Astrocyte of the cerebellum (primary cell): ENCODE measurements at regions not wholly inside any gene's neighbourhood (a gene's known extent, or its start where the extent isn't known, plus 50 kb on each side); places are given as distances from the start of the nearest gene placed in this dataset.
"Not testable (repeated sequence)": the region's sequence is repeated elsewhere in the genome, so short reads cannot be mapped to it uniquely, and the experiment has no call there.

Source experiments
- DNase-seq: peaks from one replicate; pipeline ENCODE4 v3.0.0-alpha.2; 2011; ENCODE audit warnings: low read depth
- H3K4me3 ChIP-seq: 2 replicates; pipeline ENCODE4 v1.5.1; 2011; ENCODE audit warnings: mild to moderate bottlenecking, low read depth, low read length, moderate library complexity
- in situ Hi-C: cut with HindIII; loops from 2 replicates; pipeline ENCODE4 v1.10.0; 2017; ENCODE audit warnings: low sequenced_read_pairs
- TF ChIP-seq, protein P1 (sequence below): IDR thresholded peaks from 2 replicates; pipeline ENCODE4 v1.5.1; 2012; ENCODE audit warnings: low read length, low read depth, moderate library complexity, mild to moderate bottlenecking; ENCODE audit errors: missing control alignments

DNA sequence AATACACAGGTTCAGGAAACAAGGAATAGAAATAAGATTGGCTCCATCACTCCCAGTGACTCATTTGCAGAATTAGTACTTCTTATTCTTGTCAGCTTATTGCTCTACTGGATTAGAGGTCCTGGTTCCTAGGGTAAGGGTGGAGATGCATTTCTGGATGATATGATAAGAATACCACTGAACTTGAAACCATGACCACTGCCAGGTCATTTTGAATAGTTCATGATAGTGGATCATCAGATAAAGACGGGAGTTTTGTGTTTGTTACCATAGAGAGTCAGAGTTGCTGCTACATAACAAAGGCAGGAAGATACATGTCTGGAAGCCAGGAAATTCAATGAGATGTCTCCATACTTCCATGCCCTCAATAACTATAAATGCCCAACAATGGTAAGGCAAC lies 109.2 kb upstream of the FAT1 start:
- H3K4me3 ChIP-seq, result no peak overlapping the region
- in situ Hi-C loops, result no loop called here
- no peak for DNase-seq
- TF ChIP-seq, protein P1, sequence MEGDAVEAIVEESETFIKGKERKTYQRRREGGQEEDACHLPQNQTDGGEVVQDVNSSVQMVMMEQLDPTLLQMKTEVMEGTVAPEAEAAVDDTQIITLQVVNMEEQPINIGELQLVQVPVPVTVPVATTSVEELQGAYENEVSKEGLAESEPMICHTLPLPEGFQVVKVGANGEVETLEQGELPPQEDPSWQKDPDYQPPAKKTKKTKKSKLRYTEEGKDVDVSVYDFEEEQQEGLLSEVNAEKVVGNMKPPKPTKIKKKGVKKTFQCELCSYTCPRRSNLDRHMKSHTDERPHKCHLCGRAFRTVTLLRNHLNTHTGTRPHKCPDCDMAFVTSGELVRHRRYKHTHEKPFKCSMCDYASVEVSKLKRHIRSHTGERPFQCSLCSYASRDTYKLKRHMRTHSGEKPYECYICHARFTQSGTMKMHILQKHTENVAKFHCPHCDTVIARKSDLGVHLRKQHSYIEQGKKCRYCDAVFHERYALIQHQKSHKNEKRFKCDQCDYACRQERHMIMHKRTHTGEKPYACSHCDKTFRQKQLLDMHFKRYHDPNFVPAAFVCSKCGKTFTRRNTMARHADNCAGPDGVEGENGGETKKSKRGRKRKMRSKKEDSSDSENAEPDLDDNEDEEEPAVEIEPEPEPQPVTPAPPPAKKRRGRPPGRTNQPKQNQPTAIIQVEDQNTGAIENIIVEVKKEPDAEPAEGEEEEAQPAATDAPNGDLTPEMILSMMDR, result no peak

DNA sequence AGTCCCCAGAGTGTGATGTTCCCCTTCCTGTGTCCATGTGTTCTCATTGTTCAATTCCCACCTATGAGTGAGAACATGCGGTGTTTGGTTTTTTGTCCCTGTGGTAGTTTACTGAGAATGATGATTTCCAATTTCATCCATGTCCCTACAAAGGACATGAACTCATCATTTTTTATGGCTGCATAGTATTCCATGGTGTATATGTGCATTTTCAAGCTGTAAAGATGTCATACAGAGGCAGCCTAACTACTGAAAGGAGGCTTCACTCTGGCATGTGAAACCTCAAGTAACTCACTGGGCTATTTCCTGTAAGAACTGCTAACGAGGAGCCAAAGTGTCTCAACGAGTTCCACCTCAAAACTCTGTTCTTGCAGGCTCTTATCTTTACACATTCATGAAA lies 113.8 kb upstream of the FAT1 start:
- in situ Hi-C loops, result not testable (repeated sequence)

DNA sequence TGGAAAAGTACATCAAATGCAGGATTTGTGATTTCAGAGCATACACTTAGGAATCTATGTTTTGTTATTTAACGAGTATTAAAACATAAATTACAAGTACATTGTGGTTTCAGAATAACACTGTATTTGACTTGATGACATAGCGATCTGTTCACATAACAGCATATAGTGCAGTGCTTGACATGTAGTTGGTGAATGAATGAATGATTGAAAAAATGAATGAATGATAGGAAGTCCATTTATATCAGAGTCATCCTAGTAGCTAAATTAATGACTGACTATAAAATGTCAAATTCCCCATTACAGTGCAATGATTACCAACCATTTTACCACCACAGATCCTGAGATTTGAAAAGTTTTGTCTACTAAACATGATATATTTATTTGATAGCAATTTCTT lies 114.6 kb upstream of the FAT1 start:
- no peak overlapping the region for H3K4me3 ChIP-seq
- DNase-seq, result no peak
- TF ChIP-seq, protein P1, result no peak
- in situ Hi-C loops, result no loop called here

More for the DNA sequence above, 113.8 kb upstream of the FAT1 start:
- not testable (repeated sequence) for DNase-seq, H3K4me3 ChIP-seq

DNA sequence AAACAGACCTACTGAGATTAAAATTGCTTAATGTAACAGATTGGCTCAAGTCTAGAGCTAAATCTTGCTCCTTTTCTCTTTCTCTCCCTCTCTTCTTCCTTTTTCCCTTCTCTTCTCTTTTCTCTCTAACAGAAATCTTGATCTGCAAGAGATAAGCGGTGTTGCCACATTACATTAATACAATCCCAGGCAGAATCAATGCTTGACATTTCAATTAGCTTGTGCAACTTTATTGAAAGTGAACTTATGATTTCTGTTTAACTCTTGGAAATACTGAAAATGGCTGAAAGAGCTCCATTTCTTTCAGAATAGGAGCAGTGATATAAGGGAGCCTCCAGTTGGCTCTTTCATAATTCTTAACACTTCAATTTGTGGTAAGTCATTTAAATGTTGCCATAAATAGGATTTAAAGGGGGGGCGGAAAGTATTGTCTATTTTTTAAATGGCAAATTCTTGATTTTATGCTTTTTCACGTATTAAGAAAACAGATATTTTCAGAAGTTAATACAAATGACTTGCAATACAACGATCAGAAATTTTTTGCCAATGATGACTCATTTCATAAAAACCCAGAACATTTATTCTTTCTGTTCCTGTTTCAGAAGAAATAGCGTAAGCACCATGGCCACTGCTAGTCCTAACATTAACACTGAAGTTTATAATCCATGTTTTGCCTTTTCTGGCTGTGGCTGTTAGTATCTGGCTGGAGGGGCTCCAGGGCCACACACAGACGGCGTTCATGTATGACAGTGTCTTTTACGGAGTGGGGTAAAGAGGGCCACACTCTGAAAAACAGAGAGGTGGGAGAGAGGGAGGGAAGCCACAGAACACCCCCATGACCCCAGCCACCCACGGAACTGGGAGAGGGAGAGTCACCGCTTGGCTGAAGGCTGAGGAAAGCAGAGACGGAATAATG lies 115.7 kb upstream of the FAT1 start:
- TF ChIP-seq, protein P1, result no peak
- DNase-seq, result peak; percentile 73
- no peak overlapping the region for H3K4me3 ChIP-seq
- in situ Hi-C loops, result no loop called here

DNA sequence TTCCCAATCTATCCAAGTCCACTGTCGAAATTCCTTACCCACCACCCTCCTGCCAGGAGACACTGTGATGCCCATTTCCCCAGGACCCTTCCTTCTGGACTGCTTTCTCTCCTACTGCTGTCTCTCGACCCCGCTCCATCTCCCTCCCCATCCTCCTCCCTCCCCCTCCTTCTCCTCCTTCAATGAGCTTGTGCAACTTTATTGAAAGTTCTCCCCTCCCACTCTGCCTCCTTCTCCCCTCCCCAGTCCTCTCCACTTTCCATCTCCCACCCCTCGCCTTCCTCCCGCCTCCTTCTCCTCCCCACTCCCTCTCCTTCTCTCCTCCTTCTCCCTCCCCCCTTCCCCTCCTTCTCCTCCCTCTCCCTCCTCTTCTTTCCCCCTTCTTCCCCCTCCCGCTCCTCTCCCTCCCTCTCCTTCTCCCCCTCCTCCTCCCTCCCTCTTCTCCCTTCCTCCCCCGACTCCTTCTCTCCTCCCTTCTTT lies 116.6 kb upstream of the FAT1 start:
- no peak for DNase-seq
- no peak overlapping the region for H3K4me3 ChIP-seq
- TF ChIP-seq, protein P1, result no peak
- in situ Hi-C loops, result no loop called here

DNA sequence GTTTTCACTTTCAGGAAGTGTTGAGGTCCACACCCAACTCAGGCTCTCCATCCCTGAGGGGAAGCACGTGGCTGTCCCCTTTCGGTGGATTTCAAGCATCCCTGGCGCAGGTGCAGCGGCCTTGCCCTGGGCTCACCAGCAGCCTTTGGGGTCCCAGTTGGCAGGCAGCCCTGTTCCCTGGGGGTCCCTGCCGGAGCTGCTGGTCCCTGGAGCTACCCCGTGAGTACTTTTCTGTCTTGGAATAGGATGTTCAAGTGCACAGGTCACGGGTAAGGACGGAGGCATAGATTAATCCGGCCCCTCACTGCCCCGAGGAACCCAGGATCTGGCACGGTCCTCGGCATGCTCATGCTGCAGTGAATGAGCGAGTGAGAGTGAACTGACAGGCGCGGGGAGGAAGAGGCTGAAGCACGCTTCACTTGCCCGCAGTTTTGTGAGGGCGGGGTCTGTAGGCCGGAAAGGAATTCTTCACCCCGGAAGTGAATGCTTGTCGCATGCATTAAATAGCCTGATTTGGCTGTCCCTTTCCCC lies 117.2 kb upstream of the FAT1 start:
- H3K4me3 ChIP-seq, result no peak overlapping the region
- DNase-seq, result no peak
- in situ Hi-C loops, result no loop called here
- TF ChIP-seq, protein P1, result no peak

DNA sequence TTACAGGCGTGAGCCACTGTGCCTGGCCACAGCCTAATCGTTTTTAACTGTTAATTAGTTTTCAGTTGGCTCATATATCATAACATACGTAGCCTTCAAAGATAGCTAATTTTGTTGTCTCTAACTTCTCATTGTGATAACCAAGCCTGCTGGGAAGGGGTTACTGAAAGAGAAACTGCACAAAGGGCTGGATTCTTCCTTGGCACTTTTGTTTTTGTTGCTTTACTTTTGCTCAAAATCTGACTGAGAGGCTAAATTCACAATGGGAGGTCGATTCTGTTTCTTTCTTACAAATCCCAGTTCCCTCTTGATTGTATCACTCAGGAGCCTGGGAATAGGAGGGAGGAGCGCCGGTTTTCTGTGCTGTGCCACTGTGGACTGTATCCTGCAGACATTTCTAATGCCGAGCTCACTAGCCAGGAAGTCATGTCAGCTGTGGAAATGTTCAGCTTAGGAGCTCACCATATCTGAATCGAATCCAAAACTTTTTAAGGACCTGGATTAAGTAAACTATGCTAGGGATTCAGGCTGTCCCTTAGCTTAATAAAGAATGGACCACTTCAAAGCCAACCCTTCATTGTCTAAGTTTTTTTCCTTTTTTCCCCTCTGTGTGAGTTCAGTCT lies 120.5 kb upstream of the FAT1 start:
- no peak for DNase-seq
- peak overlapping the region; percentile 0 for H3K4me3 ChIP-seq
- in situ Hi-C loops, result no loop called here
- TF ChIP-seq, protein P1, result no peak
